Neuronal stem cell (in vitro differentiated cells): ENCODE measurements at regions not wholly inside any gene's neighbourhood (a gene's known extent, or its start where the extent isn't known, plus 50 kb on each side); places are given as distances from the start of the nearest gene placed in this dataset.

Source experiments
- DNase-seq: peaks from one replicate; pipeline ENCODE4 v3.0.0-alpha.2; 2013; ENCODE audit warnings: low spot score
- H2AFZ ChIP-seq: one replicate; pipeline ENCODE4 v1.6.1; 2013; ENCODE audit warnings: mild to moderate bottlenecking, low read length, inconsistent platforms
- H2AK5ac ChIP-seq: 2 replicates; pipeline ENCODE4 v1.6.1; 2013; ENCODE audit warnings: low read depth, mild to moderate bottlenecking, inconsistent platforms, low read length, moderate library complexity, mixed read lengths
- H2BK120ac ChIP-seq: 2 replicates; pipeline ENCODE4 v1.6.1; 2013; ENCODE audit warnings: low read depth, mild to moderate bottlenecking, inconsistent platforms, low read length, moderate library complexity, mixed read lengths
- H2BK12ac ChIP-seq: one replicate; pipeline ENCODE4 v1.6.1; 2013; ENCODE audit warnings: low read length, inconsistent platforms
- H2BK15ac ChIP-seq: 2 replicates; pipeline ENCODE4 v1.6.1; 2013; ENCODE audit warnings: mild to moderate bottlenecking, low read length, inconsistent platforms, mixed read lengths
- H2BK5ac ChIP-seq: one replicate; pipeline ENCODE4 v1.6.1; 2013; ENCODE audit warnings: inconsistent platforms, mild to moderate bottlenecking, low read length, moderate library complexity
- H3K14ac ChIP-seq: one replicate; pipeline ENCODE4 v1.6.1; 2013; ENCODE audit warnings: low read length, inconsistent platforms
- H3K18ac ChIP-seq: 2 replicates; pipeline ENCODE4 v1.6.1; 2013; ENCODE audit warnings: low read length, inconsistent platforms
- H3K23ac ChIP-seq: 2 replicates; pipeline ENCODE4 v1.6.1; 2013; ENCODE audit warnings: low read depth, mild to moderate bottlenecking, mixed read lengths, low read length, inconsistent platforms; ENCODE audit not compliant: poor library complexity
- H3K27ac ChIP-seq: replicated peaks from 3 replicates; pipeline ENCODE4 v1.5.1; 2013; ENCODE audit warnings: low read length, inconsistent platforms
- H3K27me3 ChIP-seq, 3 experiments: 2 replicates each; pipeline ENCODE4 v1.6.1; 2013; ENCODE audit warnings: low read length in 3 of 3, mild to moderate bottlenecking in 2 of 3, inconsistent platforms in 1 of 3, low read depth in 1 of 3, mixed read lengths in 1 of 3, moderate library complexity in 1 of 3; ENCODE audit not compliant: control insufficient read depth in 3 of 3, insufficient read depth in 3 of 3
- H3K36me3 ChIP-seq, 2 donors: replicated peaks in 1 of 2; 2 replicates each; pipeline ENCODE4 v1.6.1; 2013; ENCODE audit warnings: low read length in 2 of 2; ENCODE audit not compliant: control insufficient read depth in 2 of 2, insufficient read depth in 2 of 2
- H3K4ac ChIP-seq: 2 replicates; pipeline ENCODE4 v1.6.1; 2013; ENCODE audit warnings: inconsistent platforms, mild to moderate bottlenecking, low read length, moderate library complexity
- H3K4me1 ChIP-seq, 2 donors: 1 replicate in 1 of 2; 2 replicates in 1 of 2; pipeline ENCODE4 v1.6.1; 2013; ENCODE audit warnings: low read length in 2 of 2, low read depth in 1 of 2; ENCODE audit not compliant: control insufficient read depth in 2 of 2, insufficient read depth in 1 of 2
- H3K4me2 ChIP-seq: one replicate; pipeline ENCODE4 v1.6.1; 2013; ENCODE audit warnings: mild to moderate bottlenecking, low read length, inconsistent platforms; ENCODE audit not compliant: insufficient read depth, poor library complexity, severe bottlenecking
- H3K4me3 ChIP-seq, 2 donors: 2 replicates each; pipeline ENCODE4 v1.5.1; 2013; ENCODE audit warnings: low read length in 2 of 2, mild to moderate bottlenecking in 2 of 2, inconsistent platforms in 1 of 2, moderate library complexity in 1 of 2
- H3K79me1 ChIP-seq: one replicate; pipeline ENCODE4 v1.6.1; 2013; ENCODE audit warnings: low read depth, mild to moderate bottlenecking, inconsistent platforms, low read length, moderate library complexity
- H3K9ac ChIP-seq: one replicate; pipeline ENCODE4 v1.6.1; 2013; ENCODE audit warnings: mild to moderate bottlenecking, low read depth, low read length, inconsistent platforms; ENCODE audit not compliant: poor library complexity
- H3K9me3 ChIP-seq, 2 donors: replicated peaks in 1 of 2; 2 replicates each; pipeline versions ENCODE3 to v1.6.1; 2013; ENCODE audit warnings: low read length in 2 of 2, mild to moderate bottlenecking in 2 of 2, inconsistent platforms in 1 of 2, low read depth in 1 of 2, mixed read lengths in 1 of 2, moderate library complexity in 1 of 2; ENCODE audit not compliant: control insufficient read depth in 2 of 2, insufficient read depth in 1 of 2
- H4K8ac ChIP-seq: one replicate; pipeline ENCODE4 v1.6.1; 2013; ENCODE audit warnings: low read depth, mild to moderate bottlenecking, inconsistent platforms, low read length, moderate library complexity
- H4K91ac ChIP-seq: one replicate; pipeline ENCODE4 v1.6.1; 2013; ENCODE audit warnings: low read length, low read depth, mild to moderate bottlenecking, inconsistent platforms; ENCODE audit not compliant: poor library complexity
- WGBS, 2 donors: extraction: QIAGEN DNeasy Blood & Tissue Kit; methylation state at CpG; one replicate each; pipeline ENCODE4 v1.1.7; 2013; ENCODE audit warnings: missing lambda C conversion rate in 2 of 2, mixed read lengths in 1 of 2; ENCODE audit not compliant: insufficient read length in 2 of 2, insufficient replicate concordance in 1 of 2; ENCODE audit errors: extremely low coverage in 2 of 2; 5-methylcytosine and 5-hydroxymethylcytosine counted together

GRCh38 chr2:62339837-62340236, 143.9 kb downstream of the B3GNT2 start:
- Histone ChIP-seq H2BK5ac (no peak overlapping the region), H4K91ac (no peak overlapping the region)

GRCh38 chr2:62339413-62339812, 143.5 kb downstream of the B3GNT2 start:
- no peak overlapping the region for H3K4me2 ChIP-seq
- H4K8ac ChIP-seq, result no peak overlapping the region
- H3K18ac ChIP-seq, result no peak overlapping the region
- H2AFZ ChIP-seq, result no peak overlapping the region
- WGBS, 2 donors, result no CpG with 5 or more reads among the region's 2 CpGs
- H2BK5ac ChIP-seq, result no peak overlapping the region
- no peaks in the 10 kb centered on the region for H3K79me1 ChIP-seq
- no peak overlapping the region for H3K4ac ChIP-seq
- H3K9me3 ChIP-seq, result no peaks in the 10 kb centered on the region
- H2AK5ac ChIP-seq, result no peak overlapping the region
- no peak overlapping the region for H2BK15ac ChIP-seq
- H2BK12ac ChIP-seq, result no peak overlapping the region
- H3K23ac ChIP-seq, result no peak overlapping the region
- no peak overlapping the region for H3K4me3 ChIP-seq
- peaks cover 3 to 10% of the 10 kb centered on the region in 2 donors for H3K4me1 ChIP-seq
- H4K91ac ChIP-seq, result no peak overlapping the region
- H3K27ac ChIP-seq, result no peak overlapping the region
- no peak overlapping the region for H3K9ac ChIP-seq
- no peaks in the 10 kb centered on the region for H3K27me3 ChIP-seq
- no peaks in the 10 kb centered on the region for H3K36me3 ChIP-seq
- no peak for DNase-seq
- no peak overlapping the region for H2BK120ac ChIP-seq
- H3K14ac ChIP-seq, result no peak overlapping the region

More at GRCh38 chr2:62339837-62340236, 143.9 kb downstream of the B3GNT2 start:
- H3K4me3 ChIP-seq, result no peak overlapping the region
- no peak overlapping the region for H2BK12ac ChIP-seq
- no peaks in the 10 kb centered on the region for H3K27me3 ChIP-seq
- H2AFZ ChIP-seq, result no peak overlapping the region
- no peak overlapping the region for H3K14ac ChIP-seq
- no peak overlapping the region for H3K23ac ChIP-seq
- H3K79me1 ChIP-seq, result no peaks in the 10 kb centered on the region
- H3K36me3 ChIP-seq, result no peaks in the 10 kb centered on the region
- H3K27ac ChIP-seq, result no peak overlapping the region
- DNase-seq, result no peak
- no peak overlapping the region for H2BK15ac ChIP-seq
- no peak overlapping the region for H3K4ac ChIP-seq
- no peak overlapping the region for H3K18ac ChIP-seq
- no peak overlapping the region for H3K4me2 ChIP-seq
- no peak overlapping the region for H2AK5ac ChIP-seq
- WGBS, 2 donors, result no CpG with 5 or more reads among the region's 2 CpGs
- no peak overlapping the region for H3K9ac ChIP-seq
- H3K9me3 ChIP-seq, result no peaks in the 10 kb centered on the region
- H3K4me1 ChIP-seq, result peaks cover 3 to 10% of the 10 kb centered on the region in 2 donors
- no peak overlapping the region for H4K8ac ChIP-seq
- H2BK120ac ChIP-seq, result no peak overlapping the region

GRCh38 chr2:62338111-62338510, 142.2 kb downstream of the B3GNT2 start:
- Histone ChIP-seq H3K9me3 (no peaks in the 10 kb centered on the region), H3K27me3 (peaks cover 0 to 2% (median 0%) of the 10 kb centered on the region in 3 experiments), H3K79me1 (no peaks in the 10 kb centered on the region), H2BK12ac (no peak overlapping the region), H3K14ac (no peak overlapping the region), H2AFZ (no peak overlapping the region), H4K91ac (no peak overlapping the region), H3K4me3 (no peak overlapping the region), H2BK15ac (no peak overlapping the region), H3K9ac (no peak overlapping the region), H3K4ac (no peak overlapping the region), H3K4me1 (peaks cover 3 to 8% of the 10 kb centered on the region in 2 donors), H2BK5ac (no peak overlapping the region), H3K23ac (no peak overlapping the region), H2BK120ac (no peak overlapping the region), H2AK5ac (no peak overlapping the region), H4K8ac (no peak overlapping the region), H3K36me3 (no peaks in the 10 kb centered on the region), H3K27ac (no peak overlapping the region), H3K18ac (no peak overlapping the region), H3K4me2 (no peak overlapping the region)
- no CpG with 5 or more reads among the region's 4 CpGs for WGBS, 2 donors
- no peak for DNase-seq

GRCh38 chr2:62337403-62337802, 141.5 kb downstream of the B3GNT2 start:
- no CpG with 5 or more reads among the region's 4 CpGs for WGBS, 2 donors
- Histone ChIP-seq H2AFZ (no peak overlapping the region), H3K27ac (no peak overlapping the region), H3K18ac (no peak overlapping the region), H4K8ac (no peak overlapping the region), H3K9ac (no peak overlapping the region), H2BK5ac (no peak overlapping the region), H3K4me2 (no peak overlapping the region), H3K14ac (no peak overlapping the region), H3K4me3 (no peak overlapping the region), H3K4me1 (peaks cover 3 to 8% of the 10 kb centered on the region in 2 donors), H3K4ac (no peak overlapping the region), H2AK5ac (no peak overlapping the region), H3K79me1 (no peaks in the 10 kb centered on the region), H2BK120ac (no peak overlapping the region), H4K91ac (no peak overlapping the region), H2BK15ac (no peak overlapping the region), H3K9me3 (no peaks in the 10 kb centered on the region), H2BK12ac (no peak overlapping the region), H3K36me3 (no peaks in the 10 kb centered on the region), H3K23ac (no peak overlapping the region), H3K27me3 (peaks cover 0 to 2% (median 0%) of the 10 kb centered on the region in 3 experiments)
- no peak for DNase-seq
